Activated CD8-positive, alpha-beta memory T cell treated with anti-CD3 and anti-CD28 coated beads, Interleukin-2, amount 10 ng/mL, durations not matched to agents 7 days and 5 days (primary cell): ENCODE measurements at regions not wholly inside any gene's neighbourhood (a gene's known extent, or its start where the extent isn't known, plus 50 kb on each side); places are given as distances from the start of the nearest gene placed in this dataset.

ENCODE experiments used
- ATAC-seq: fragments of 150-1000 bp; cut with Tn5 transposase; one replicate; pipeline ENCODE4 v1.10.0; 2021; ENCODE audit warnings: moderate library complexity
- CTCF ChIA-PET: fragments of 350-600 bp; sonication (Branson Sonifier 250); formaldehyde crosslinking; loops from one replicate; lab custom pipeline; 2021; ENCODE audit warnings: antibody characterized with exemption; lab: Charles Lee
- DNase-seq: peaks from one replicate; pipeline ENCODE4 v3.0.0-alpha.2; 2020
- H3K27ac Mint-ChIP-seq: one replicate; pipeline ENCODE4 v1.8.0; 2021; ENCODE audit warnings: mild to moderate bottlenecking, mixed read lengths
- H3K27me3 Mint-ChIP-seq: one replicate; pipeline ENCODE4 v1.8.0; 2021; ENCODE audit warnings: mixed read lengths
- H3K36me3 Mint-ChIP-seq: one replicate; pipeline ENCODE4 v1.8.0; 2021; ENCODE audit warnings: mild to moderate bottlenecking, mixed read lengths
- H3K4me1 Mint-ChIP-seq: one replicate; pipeline ENCODE4 v1.8.0; 2021; ENCODE audit warnings: mixed read lengths
- H3K4me3 Mint-ChIP-seq: one replicate; pipeline ENCODE4 v1.8.0; 2021; ENCODE audit warnings: mild to moderate bottlenecking, moderate library complexity, mixed read lengths
- H3K9me3 Mint-ChIP-seq: one replicate; pipeline ENCODE4 v1.8.0; 2022; ENCODE audit warnings: low read depth, mixed read lengths

- H3K4me1 Mint-ChIP-seq, result no peaks in the 10 kb centered on the region
- peaks cover 2% of the 10 kb centered on the region for H3K9me3 Mint-ChIP-seq
- no peaks in the 10 kb centered on the region for H3K27me3 Mint-ChIP-seq
- CTCF ChIA-PET, result no interaction called here
- DNase-seq, result no peak
- ATAC-seq, result no peak
- H3K4me3 Mint-ChIP-seq, result no peak overlapping the region
- no peak overlapping the region for H3K27ac Mint-ChIP-seq
- no peaks in the 10 kb centered on the region for H3K36me3 Mint-ChIP-seq
Observed at GRCh38 chr12:87676731-87677130, 352.5 kb downstream of the C12orf50 start.

- H3K27ac Mint-ChIP-seq, result no peak overlapping the region
- CTCF ChIA-PET, result no interaction called here
- H3K36me3 Mint-ChIP-seq, result no peaks in the 10 kb centered on the region
- DNase-seq (no peak), ATAC-seq (no peak)
- H3K4me1 Mint-ChIP-seq, result no peaks in the 10 kb centered on the region
- H3K9me3 Mint-ChIP-seq, result peaks cover 2% of the 10 kb centered on the region
- no peaks in the 10 kb centered on the region for H3K27me3 Mint-ChIP-seq
- H3K4me3 Mint-ChIP-seq, result no peak overlapping the region
Observed at GRCh38 chr12:87671757-87672156, 357.4 kb downstream of the C12orf50 start.

- Mint-ChIP-seq H3K27ac (no peak overlapping the region), H3K4me3 (no peak overlapping the region), H3K4me1 (no peaks in the 10 kb centered on the region), H3K27me3 (no peaks in the 10 kb centered on the region), H3K36me3 (no peaks in the 10 kb centered on the region), H3K9me3 (peaks cover under 1% of the 10 kb centered on the region)
- DNase-seq, result no peak
- CTCF ChIA-PET, result no interaction called here
- no peak for ATAC-seq
Observed at GRCh38 chr12:87670448-87670847, 358.8 kb downstream of the C12orf50 start.

- Mint-ChIP-seq H3K4me3 (no peak overlapping the region), H3K4me1 (no peaks in the 10 kb centered on the region), H3K27ac (no peak overlapping the region), H3K9me3 (no peaks in the 10 kb centered on the region), H3K27me3 (no peaks in the 10 kb centered on the region), H3K36me3 (no peaks in the 10 kb centered on the region)
- ATAC-seq (no peak), DNase-seq (no peak)
- CTCF ChIA-PET, result no interaction called here
Observed at GRCh38 chr12:87667378-87667777, 361.8 kb downstream of the C12orf50 start.

- Mint-ChIP-seq H3K27ac (no peak overlapping the region), H3K9me3 (no peaks in the 10 kb centered on the region), H3K27me3 (no peaks in the 10 kb centered on the region), H3K36me3 (no peaks in the 10 kb centered on the region), H3K4me1 (no peaks in the 10 kb centered on the region), H3K4me3 (peak overlapping the region; percentile 34)
- ATAC-seq, result peak; percentile 75
- CTCF ChIA-PET, result no interaction called here
- no peak for DNase-seq
Observed at GRCh38 chr12:87661786-87662377, 367.3 kb downstream of the C12orf50 start.

- H3K27me3 Mint-ChIP-seq, result no peaks in the 10 kb centered on the region
- no peaks in the 10 kb centered on the region for H3K4me1 Mint-ChIP-seq
- no peak for ATAC-seq
- CTCF ChIA-PET, result no interaction called here
- DNase-seq, result no peak
- H3K9me3 Mint-ChIP-seq, result no peaks in the 10 kb centered on the region
- H3K36me3 Mint-ChIP-seq, result no peaks in the 10 kb centered on the region
- no peak overlapping the region for H3K27ac Mint-ChIP-seq
- H3K4me3 Mint-ChIP-seq, result no peak overlapping the region
Observed at GRCh38 chr12:87660987-87661774, 368.0 kb downstream of the C12orf50 start.

- no peaks in the 10 kb centered on the region for H3K36me3 Mint-ChIP-seq
- no peaks in the 10 kb centered on the region for H3K9me3 Mint-ChIP-seq
- no peak for ATAC-seq
Observed at GRCh38 chr12:87660291-87660690, 368.9 kb downstream of the C12orf50 start.

GRCh38 chr12:87656311-87656710 is 372.9 kb downstream of the C12orf50 start:
- no peaks in the 10 kb centered on the region for H3K4me1 Mint-ChIP-seq
- ATAC-seq, result no peak
- H3K9me3 Mint-ChIP-seq, result no peaks in the 10 kb centered on the region
- DNase-seq, result no peak
- CTCF ChIA-PET, result no interaction called here
- H3K36me3 Mint-ChIP-seq, result no peaks in the 10 kb centered on the region
- no peaks in the 10 kb centered on the region for H3K27me3 Mint-ChIP-seq
- H3K4me3 Mint-ChIP-seq, result no peak overlapping the region
- H3K27ac Mint-ChIP-seq, result no peak overlapping the region

More at GRCh38 chr12:87660291-87660690, 368.9 kb downstream of the C12orf50 start:
- DNase-seq, result no peak
- Mint-ChIP-seq H3K27ac (no peak overlapping the region), H3K4me1 (no peaks in the 10 kb centered on the region), H3K4me3 (no peak overlapping the region), H3K27me3 (no peaks in the 10 kb centered on the region)
- CTCF ChIA-PET, result no interaction called here

- Mint-ChIP-seq H3K9me3 (no peaks in the 10 kb centered on the region), H3K36me3 (no peaks in the 10 kb centered on the region), H3K4me3 (no peak overlapping the region), H3K4me1 (no peaks in the 10 kb centered on the region), H3K27ac (no peak overlapping the region), H3K27me3 (no peaks in the 10 kb centered on the region)
- ATAC-seq (no peak), DNase-seq (no peak)
- CTCF ChIA-PET, result no interaction called here
Observed at GRCh38 chr12:87651670-87652425, 377.4 kb downstream of the C12orf50 start.

- DNase-seq (no peak), ATAC-seq (no peak)
- no peak overlapping the region for H3K27ac Mint-ChIP-seq
- no peaks in the 10 kb centered on the region for H3K9me3 Mint-ChIP-seq
- no peaks in the 10 kb centered on the region for H3K27me3 Mint-ChIP-seq
- CTCF ChIA-PET, result no interaction called here
- H3K4me3 Mint-ChIP-seq, result no peak overlapping the region
- H3K36me3 Mint-ChIP-seq, result no peaks in the 10 kb centered on the region
- no peaks in the 10 kb centered on the region for H3K4me1 Mint-ChIP-seq
Observed at GRCh38 chr12:87642245-87642644, 387.0 kb downstream of the C12orf50 start.

GRCh38 chr12:87618199-87618598 is 411.0 kb downstream of the C12orf50 start:
- Mint-ChIP-seq H3K4me1 (no peaks in the 10 kb centered on the region), H3K36me3 (no peaks in the 10 kb centered on the region), H3K27me3 (no peaks in the 10 kb centered on the region), H3K4me3 (no peak overlapping the region), H3K9me3 (no peaks in the 10 kb centered on the region), H3K27ac (no peak overlapping the region)
- ATAC-seq (no peak), DNase-seq (no peak)
- CTCF ChIA-PET, result no interaction called here

GRCh38 chr12:87612996-87613395 is 416.2 kb downstream of the C12orf50 start:
- Mint-ChIP-seq H3K4me3 (no peak overlapping the region), H3K27me3 (no peaks in the 10 kb centered on the region), H3K27ac (no peak overlapping the region), H3K36me3 (no peaks in the 10 kb centered on the region), H3K9me3 (no peaks in the 10 kb centered on the region), H3K4me1 (no peaks in the 10 kb centered on the region)
- DNase-seq (no peak), ATAC-seq (no peak)
- CTCF ChIA-PET, result no interaction called here

- DNase-seq, result no peak
- Mint-ChIP-seq H3K36me3 (no peaks in the 10 kb centered on the region), H3K4me3 (no peak overlapping the region), H3K27ac (no peak overlapping the region), H3K4me1 (no peaks in the 10 kb centered on the region), H3K9me3 (peaks cover 4% of the 10 kb centered on the region), H3K27me3 (no peaks in the 10 kb centered on the region)
- ATAC-seq, result no peak
- CTCF ChIA-PET, result no interaction called here
Observed at GRCh38 chr12:87608321-87608720, 420.9 kb downstream of the C12orf50 start.

- H3K4me1 Mint-ChIP-seq, result no peaks in the 10 kb centered on the region
- ATAC-seq (no peak), DNase-seq (no peak)
- H3K9me3 Mint-ChIP-seq, result peaks cover 9% of the 10 kb centered on the region
- CTCF ChIA-PET, result no interaction called here
- no peak overlapping the region for H3K4me3 Mint-ChIP-seq
- H3K36me3 Mint-ChIP-seq, result no peaks in the 10 kb centered on the region
- H3K27ac Mint-ChIP-seq, result no peak overlapping the region
- no peaks in the 10 kb centered on the region for H3K27me3 Mint-ChIP-seq
Observed at GRCh38 chr12:87603727-87604126, 425.5 kb downstream of the C12orf50 start.
